ENCODE measurements at regions not wholly inside any gene's neighbourhood (a gene's known extent, or its start where the extent isn't known, plus 50 kb on each side); places are given as distances from the start of the nearest gene placed in this dataset.

DNA sequence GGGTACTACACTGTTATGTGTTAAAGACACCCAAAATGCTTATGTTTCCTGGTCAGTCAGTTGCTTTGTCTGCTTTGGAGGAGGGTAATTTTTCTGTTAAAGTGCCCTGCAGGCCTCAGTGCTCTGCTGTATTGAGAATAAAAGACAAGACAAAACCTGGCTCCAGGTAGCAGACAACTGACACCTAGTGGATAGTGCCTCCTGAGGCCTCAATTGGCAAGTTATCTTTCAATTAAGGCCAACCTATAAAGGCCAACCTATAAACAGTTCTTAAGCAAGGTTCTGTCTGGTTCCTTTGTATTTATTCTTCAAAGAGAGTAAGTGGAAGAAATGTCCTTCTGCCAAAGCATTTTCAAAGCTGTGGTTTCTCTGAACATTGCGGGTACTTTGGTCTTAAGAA is 773.8 kb downstream of the MECOM start:
- ATAC-seq (ENCODE audit: insufficient number of reproducible peaks, low FRiP score, low read depth) (no peak), DNase-seq (ENCODE audit: low spot score) (no peak)
- TF ChIP-seq, protein P1, sequence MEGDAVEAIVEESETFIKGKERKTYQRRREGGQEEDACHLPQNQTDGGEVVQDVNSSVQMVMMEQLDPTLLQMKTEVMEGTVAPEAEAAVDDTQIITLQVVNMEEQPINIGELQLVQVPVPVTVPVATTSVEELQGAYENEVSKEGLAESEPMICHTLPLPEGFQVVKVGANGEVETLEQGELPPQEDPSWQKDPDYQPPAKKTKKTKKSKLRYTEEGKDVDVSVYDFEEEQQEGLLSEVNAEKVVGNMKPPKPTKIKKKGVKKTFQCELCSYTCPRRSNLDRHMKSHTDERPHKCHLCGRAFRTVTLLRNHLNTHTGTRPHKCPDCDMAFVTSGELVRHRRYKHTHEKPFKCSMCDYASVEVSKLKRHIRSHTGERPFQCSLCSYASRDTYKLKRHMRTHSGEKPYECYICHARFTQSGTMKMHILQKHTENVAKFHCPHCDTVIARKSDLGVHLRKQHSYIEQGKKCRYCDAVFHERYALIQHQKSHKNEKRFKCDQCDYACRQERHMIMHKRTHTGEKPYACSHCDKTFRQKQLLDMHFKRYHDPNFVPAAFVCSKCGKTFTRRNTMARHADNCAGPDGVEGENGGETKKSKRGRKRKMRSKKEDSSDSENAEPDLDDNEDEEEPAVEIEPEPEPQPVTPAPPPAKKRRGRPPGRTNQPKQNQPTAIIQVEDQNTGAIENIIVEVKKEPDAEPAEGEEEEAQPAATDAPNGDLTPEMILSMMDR (IDR thresholded peaks at IDR 0.05) = no peak
- H3K4me3 ChIP-seq = no peak overlapping the region
- H3K27ac ChIP-seq = no peak overlapping the region
- H3K27me3 ChIP-seq (replicated peaks; ENCODE audit: insufficient read depth) = no peaks in the 10 kb centered on the region
- H3K9me3 ChIP-seq = no peaks in the 10 kb centered on the region
- H3K4me1 ChIP-seq (ENCODE audit: control insufficient read depth in 1 of 2, low read depth in 2 of 2) = peaks cover 4 to 19% of the 10 kb centered on the region in 2 donors
- no peaks in the 10 kb centered on the region for H3K36me3 ChIP-seq

- TF ChIP-seq, protein P1 (IDR thresholded peaks at IDR 0.05) = no peak
- H3K9me3 ChIP-seq = no peaks in the 10 kb centered on the region
- H3K4me3 ChIP-seq = no peak overlapping the region
- no peak for DNase-seq (ENCODE audit: low spot score)
- ATAC-seq (ENCODE audit: insufficient number of reproducible peaks, low FRiP score, low read depth) = no peak
- H3K4me1 ChIP-seq (ENCODE audit: control insufficient read depth in 1 of 2, low read depth in 2 of 2) = peaks cover 10 to 28% of the 10 kb centered on the region in 2 donors
- no peak overlapping the region for H3K27ac ChIP-seq
- H3K36me3 ChIP-seq = no peaks in the 10 kb centered on the region
- H3K27me3 ChIP-seq (replicated peaks; ENCODE audit: insufficient read depth) = no peaks in the 10 kb centered on the region
Measured at GRCh38 chr3:168888781-168889180, 774.7 kb downstream of the MECOM start.

DNA sequence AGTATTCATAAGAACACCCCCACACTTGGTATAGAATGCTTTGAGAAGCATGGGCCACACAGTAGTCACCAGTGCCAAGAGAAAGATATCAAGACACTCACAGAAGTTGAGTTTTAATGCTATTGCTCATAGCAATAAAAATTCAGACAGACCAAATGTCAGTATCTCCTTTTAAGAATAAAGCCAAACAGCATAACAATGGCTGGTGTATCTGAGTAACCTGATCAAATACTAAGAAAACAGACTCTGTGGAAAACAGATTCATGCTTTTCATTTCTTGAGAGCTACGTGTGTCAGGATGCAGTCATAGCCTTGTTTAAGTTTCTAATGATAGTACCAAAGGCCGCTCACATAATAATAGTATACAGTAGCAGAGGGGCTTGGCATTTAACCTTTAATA is 778.5 kb downstream of the MECOM start:
- H3K27ac ChIP-seq = peak overlapping the region; percentile 18 to 51
- TF ChIP-seq, protein P1 (IDR thresholded peaks at IDR 0.05) = no peak
- no peaks in the 10 kb centered on the region for H3K27me3 ChIP-seq (replicated peaks; ENCODE audit: insufficient read depth)
- no peak overlapping the region for H3K4me3 ChIP-seq
- H3K9me3 ChIP-seq = no peaks in the 10 kb centered on the region
- H3K4me1 ChIP-seq (ENCODE audit: control insufficient read depth in 1 of 2, low read depth in 2 of 2) = peaks cover 10 to 30% of the 10 kb centered on the region in 2 donors
- ATAC-seq (ENCODE audit: insufficient number of reproducible peaks, low FRiP score, low read depth) (no peak), DNase-seq (ENCODE audit: low spot score) (no peak)
- H3K36me3 ChIP-seq = no peaks in the 10 kb centered on the region

- Histone ChIP-seq H3K27me3 (replicated peaks; ENCODE audit: insufficient read depth) (no peaks in the 10 kb centered on the region), H3K36me3 (no peaks in the 10 kb centered on the region), H3K27ac (peak overlapping the region; percentile 18 to 51), H3K4me1 (ENCODE audit: control insufficient read depth in 1 of 2, low read depth in 2 of 2) (peaks cover 10 to 30% of the 10 kb centered on the region in 2 donors), H3K4me3 (no peak overlapping the region), H3K9me3 (no peaks in the 10 kb centered on the region)
- ATAC-seq (ENCODE audit: insufficient number of reproducible peaks, low FRiP score, low read depth) (peak; percentile 62), DNase-seq (ENCODE audit: low spot score) (peak; percentile 51)
- TF ChIP-seq, protein P1 (IDR thresholded peaks at IDR 0.05) = no peak
Measured at GRCh38 chr3:168884353-168884903, 779.1 kb downstream of the MECOM start.

DNA sequence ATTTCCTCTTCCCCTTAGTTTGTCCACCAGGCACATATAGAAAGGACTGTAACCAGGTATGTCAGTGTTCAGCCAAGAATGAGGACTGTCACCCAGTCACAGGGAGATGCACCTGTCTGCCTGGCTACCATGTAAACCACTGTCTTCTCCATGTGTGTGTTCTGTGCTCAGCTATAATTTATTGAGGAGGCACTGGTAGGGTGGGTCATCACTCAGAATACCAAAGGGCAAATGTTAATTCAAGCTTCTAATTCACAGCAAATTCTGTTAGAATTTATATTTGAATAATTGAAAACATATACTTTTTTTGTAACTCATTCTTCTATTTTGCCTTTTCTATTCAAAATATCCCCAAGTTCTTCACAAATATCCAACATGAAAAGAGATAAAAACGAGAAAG is 780.4 kb downstream of the MECOM start:
- Histone ChIP-seq H3K4me3 (no peak overlapping the region), H3K27ac (no peak overlapping the region), H3K4me1 (ENCODE audit: control insufficient read depth in 1 of 2, low read depth in 2 of 2) (peaks cover 10 to 24% of the 10 kb centered on the region in 2 donors), H3K27me3 (replicated peaks; ENCODE audit: insufficient read depth) (no peaks in the 10 kb centered on the region), H3K9me3 (no peaks in the 10 kb centered on the region), H3K36me3 (no peaks in the 10 kb centered on the region)
- no peak for DNase-seq (ENCODE audit: low spot score)
- ATAC-seq (ENCODE audit: insufficient number of reproducible peaks, low FRiP score, low read depth) = no peak
- TF ChIP-seq, protein P1 (IDR thresholded peaks at IDR 0.05) = no peak
